HepG2 (cell line): ENCODE measurements at regions not wholly inside any gene's neighbourhood (a gene's known extent, or its start where the extent isn't known, plus 50 kb on each side); places are given as distances from the start of the nearest gene placed in this dataset.

ENCODE experiments used
- ATAC-seq: fragments of 200-7000 bp; cut with Tn5 transposase; 3 replicates; pipeline ENCODE4 v1.9.1; 2020; ENCODE audit warnings: mild to moderate bottlenecking, moderate library complexity
- BruUV-seq: library from RNA; stranded (reverse); fragments of 400-500 nt; replicated peaks from 2 replicates; lab custom pipeline; 2021; lab: Mats Ljungman, UMichigan
- CTCF ChIA-PET: fragments of 300-600 bp; formaldehyde crosslinking; extraction: SDS; loops from one replicate; lab custom pipeline; 2021; ENCODE audit warnings: low total read pairs, inconsistent platforms, low intra/inter-chr PET ratio; lab: Yijun Ruan, JAX
- POLR2A ChIA-PET: fragments of 350-600 bp; sonication (Branson Sonifier 250); formaldehyde crosslinking; loops from one replicate; lab custom pipeline; 2020; ENCODE audit warnings: antibody characterized with exemption, inconsistent platforms; lab: Yijun Ruan, JAX
- DNase-seq: peaks from one replicate; pipeline ENCODE4 v3.0.0-alpha.2; 2015; ENCODE audit warnings: low spot score
- FAIRE-seq: peaks from 3 replicates; lab custom pipeline; 2011; peaks lifted over from hg19 to GRCh38; lab: Jason Lieb, UNC
- H2AFZ ChIP-seq: one replicate; pipeline ENCODE4 v1.6.1; 2011; ENCODE audit warnings: low read length, inconsistent platforms
- H3K27ac ChIP-seq: fragments of 300-600 bp; 3 replicates; pipeline ENCODE4 v1.8.0; 2011; ENCODE audit warnings: mixed run types, mild to moderate bottlenecking, mixed read lengths, low read length, inconsistent platforms; ENCODE audit not compliant: insufficient read depth; ENCODE audit errors: extremely low read length
- H3K27me3 ChIP-seq, 2 experiments: fragments of 200-600 bp in 1 of 2; 2 replicates in 1 of 2; 3 replicates in 1 of 2; pipeline versions ENCODE4 v1.6.0 to v1.8.0; 2011; ENCODE audit warnings: low read length in 2 of 2, mild to moderate bottlenecking in 2 of 2, moderate library complexity in 2 of 2, inconsistent platforms in 1 of 2; ENCODE audit not compliant: insufficient read depth in 2 of 2, control insufficient read depth in 1 of 2
- H3K36me3 ChIP-seq, 2 experiments: fragments of 200-600 bp in 1 of 2; replicated peaks in 1 of 2; 2 replicates in 1 of 2; 3 replicates in 1 of 2; pipeline versions ENCODE4 v1.5.1 to v1.8.0; 2011; ENCODE audit warnings: low read length in 2 of 2, inconsistent platforms in 1 of 2; ENCODE audit not compliant: insufficient read depth in 2 of 2, control insufficient read depth in 1 of 2
- H3K4me1 ChIP-seq: 2 replicates; pipeline ENCODE4 v1.5.1; 2012; ENCODE audit warnings: low read length, inconsistent platforms; ENCODE audit not compliant: insufficient read depth
- H3K4me2 ChIP-seq: 2 replicates; pipeline ENCODE4 v1.6.0; 2011; ENCODE audit warnings: low read depth, low read length, inconsistent platforms
- H3K4me3 ChIP-seq, 3 experiments: fragments of 200-600 bp in 1 of 3; sonication (generic), shearing (Covaris generic) in 1 of 3; replicated peaks in 1 of 3; 2 replicates each; pipeline ENCODE4 v1.5.1; 2011 to 2016; ENCODE audit warnings: low read length in 3 of 3, inconsistent platforms in 2 of 3, low read depth in 2 of 3, mild to moderate bottlenecking in 2 of 3, control low read depth in 1 of 3, mixed read lengths in 1 of 3; ENCODE audit not compliant: insufficient read depth in 1 of 3
- H3K79me2 ChIP-seq: one replicate; pipeline ENCODE4 v1.6.1; 2011; ENCODE audit warnings: low read length, inconsistent platforms; ENCODE audit not compliant: insufficient read depth
- H3K9ac ChIP-seq: 2 replicates; pipeline ENCODE4 v1.6.0; 2011; ENCODE audit warnings: mild to moderate bottlenecking, low read depth, low read length, inconsistent platforms; ENCODE audit not compliant: insufficient read depth
- H3K9me3 ChIP-seq: 2 replicates; pipeline ENCODE4 v1.5.1; 2012; ENCODE audit warnings: mild to moderate bottlenecking, low read length
- H4K20me1 ChIP-seq: 2 replicates; pipeline ENCODE4 v1.6.0; 2011; ENCODE audit warnings: inconsistent platforms, mild to moderate bottlenecking, low read length, moderate library complexity; ENCODE audit not compliant: insufficient read depth
- CEBPB ChIP-seq: IDR thresholded peaks from 2 replicates; pipeline ENCODE4 v1.6.1; 2011; ENCODE audit warnings: low read depth, low read length, improper control_type of control experiment, borderline replicate concordance
- RAD51 ChIP-seq: fragments of 450-650 bp; IDR thresholded peaks from 2 replicates; pipeline ENCODE4 v1.6.1; 2016; ENCODE audit warnings: borderline replicate concordance
- STAT5B ChIP-seq: sonication (generic); formaldehyde crosslinking; IDR thresholded peaks from 2 replicates; pipeline ENCODE4 v1.4.0; 2020; ENCODE audit warnings: missing genetic modification reagents
- ZNF207 ChIP-seq: fragments of 450-650 bp; IDR thresholded peaks from 2 replicates; pipeline ENCODE4 v1.6.1; 2016; ENCODE audit warnings: antibody characterized with exemption, borderline replicate concordance
- ZNF329 ChIP-seq: sonication (generic); formaldehyde crosslinking; IDR thresholded peaks from 2 replicates; pipeline ENCODE4 v1.9.0; 2021; ENCODE audit warnings: low read depth, mild to moderate bottlenecking, missing genetic modification reagents
- ZNF780A ChIP-seq: sonication (generic); formaldehyde crosslinking; IDR thresholded peaks from 2 replicates; pipeline ENCODE4 v1.8.0; 2022; ENCODE audit warnings: mild to moderate bottlenecking, missing genetic modification reagents, moderate library complexity
- WGBS: methylation state at CpG from one replicate; pipeline ENCODE4 v1.1.6; 2017; ENCODE audit warnings: low lambda C conversion rate; 5-methylcytosine and 5-hydroxymethylcytosine counted together
- in situ Hi-C: cut with HindIII; loops from 2 replicates; pipeline ENCODE4 v1.10.0; 2017; ENCODE audit warnings: low pct_unique_long_range_greater_than_20kb; ENCODE audit not compliant: extremely low pct_ligation_motif_present
- intact Hi-C: fragments of 100-400 bp; cut with micrococcal nuclease; formaldehyde crosslinking; loops from one replicate; pipeline ENCODE4 v1.10.0; 2022; ENCODE audit not compliant: unreplicated experiment

- Histone ChIP-seq H3K79me2 (no peaks in the 10 kb centered on the region), H4K20me1 (no peaks in the 10 kb centered on the region), H3K27ac (no peak overlapping the region), H3K4me2 (no peak overlapping the region), H3K9ac (no peak overlapping the region), H3K36me3 (no peaks in the 10 kb centered on the region), H3K4me1 (no peaks in the 10 kb centered on the region), H3K27me3 (peaks cover 0 to 4% of the 10 kb centered on the region in 2 experiments; a peak in 1 of 5 replicates), H2AFZ (no peak overlapping the region), H3K4me3 (no peak overlapping the region), H3K9me3 (no peaks in the 10 kb centered on the region)
- intact Hi-C loops = no loop called here
- CTCF ChIA-PET = no interaction called here
- BruUV-seq = no TSS peak
- POLR2A ChIA-PET = no interaction called here
- no peak for ATAC-seq
- no peak for FAIRE-seq
- DNase-seq = no peak
- TF ChIP-seq ZNF207 (no peak), ZNF780A (CRISPR knock-in tag) (no peak), ZNF329 (CRISPR knock-in tag) (no peak), CEBPB (no peak), STAT5B (no peak), RAD51 (no peak)
- 4% methylated on average over 9 of the region's 10 CpGs for WGBS
- in situ Hi-C loops = no loop called here
These were observed 226.3 kb upstream of the DTNBP1 start for GRCh38 chr6:15888798-15889772.
